ENCODE measurements at regions not wholly inside any gene's neighbourhood (a gene's known extent, or its start where the extent isn't known, plus 50 kb on each side); places are given as distances from the start of the nearest gene placed in this dataset.

GRCh38 chr2:59082657-59083056 is 841.5 kb upstream of the FANCL start:
- no peaks in the 10 kb centered on the region for H3K27me3 Mint-ChIP-seq (ENCODE audit: low read depth)

GRCh38 chr2:59080451-59081181 is 839.5 kb upstream of the FANCL start:
- H3K36me3 Mint-ChIP-seq (ENCODE audit: low read depth) = no peaks in the 10 kb centered on the region
- no peak overlapping the region for H3K4me3 Mint-ChIP-seq
- H3K27me3 Mint-ChIP-seq (ENCODE audit: low read depth) = no peaks in the 10 kb centered on the region
- no peak overlapping the region for H3K27ac Mint-ChIP-seq
- H3K9me3 Mint-ChIP-seq = no peaks in the 10 kb centered on the region
- peaks cover 20% of the 10 kb centered on the region for H3K4me1 Mint-ChIP-seq
- TF ChIP-seq CTCF (IDR thresholded peaks at IDR 0.05; ENCODE audit: unreplicated experiment in 3 of 3) = no peak

More at GRCh38 chr2:59082657-59083056, 841.5 kb upstream of the FANCL start:
- peaks cover 8% of the 10 kb centered on the region for H3K4me1 Mint-ChIP-seq
- TF ChIP-seq CTCF (IDR thresholded peaks at IDR 0.05; ENCODE audit: unreplicated experiment in 3 of 3) = no peak
- no peaks in the 10 kb centered on the region for H3K36me3 Mint-ChIP-seq (ENCODE audit: low read depth)
- H3K9me3 Mint-ChIP-seq = peaks cover 3% of the 10 kb centered on the region
- no peak overlapping the region for H3K4me3 Mint-ChIP-seq
- H3K27ac Mint-ChIP-seq = no peak overlapping the region

- Mint-ChIP-seq H3K36me3 (ENCODE audit: low read depth) (no peaks in the 10 kb centered on the region), H3K4me1 (peaks cover 21% of the 10 kb centered on the region), H3K9me3 (no peaks in the 10 kb centered on the region), H3K27ac (no peak overlapping the region), H3K4me3 (no peak overlapping the region), H3K27me3 (ENCODE audit: low read depth) (no peaks in the 10 kb centered on the region)
- no peak for TF ChIP-seq CTCF (IDR thresholded peaks at IDR 0.05; ENCODE audit: unreplicated experiment in 3 of 3)
Measured at GRCh38 chr2:59077981-59078531, 836.9 kb upstream of the FANCL start.

- peaks cover 21% of the 10 kb centered on the region for H3K4me1 Mint-ChIP-seq
- no peak overlapping the region for H3K27ac Mint-ChIP-seq
- no peak overlapping the region for H3K4me3 Mint-ChIP-seq
- H3K27me3 Mint-ChIP-seq (ENCODE audit: low read depth) = no peaks in the 10 kb centered on the region
- no peaks in the 10 kb centered on the region for H3K36me3 Mint-ChIP-seq (ENCODE audit: low read depth)
- no peak for TF ChIP-seq CTCF (IDR thresholded peaks at IDR 0.05; ENCODE audit: unreplicated experiment in 3 of 3)
- H3K9me3 Mint-ChIP-seq = no peaks in the 10 kb centered on the region
Measured at GRCh38 chr2:59077026-59077725, 836.1 kb upstream of the FANCL start.

GRCh38 chr2:59076079-59076619 is 835.0 kb upstream of the FANCL start:
- Mint-ChIP-seq H3K27me3 (ENCODE audit: low read depth) (no peaks in the 10 kb centered on the region), H3K27ac (peak overlapping the region in 1 of 3 experiments; percentile 76), H3K4me1 (peaks cover 21% of the 10 kb centered on the region), H3K9me3 (peaks cover under 1% of the 10 kb centered on the region), H3K4me3 (no peak overlapping the region), H3K36me3 (ENCODE audit: low read depth) (no peaks in the 10 kb centered on the region)
- no peak for TF ChIP-seq CTCF (IDR thresholded peaks at IDR 0.05; ENCODE audit: unreplicated experiment in 3 of 3)

All from nephron (organoid).